ENCODE measurements at regions not wholly inside any gene's neighbourhood (a gene's known extent, or its start where the extent isn't known, plus 50 kb on each side); places are given as distances from the start of the nearest gene placed in this dataset.

GRCh38 chr3:162161595-162161994 is 665.0 kb downstream of the OTOL1 start:
- H3K4me3 ChIP-seq (replicated peaks; ENCODE audit: low read depth, low read length): no peak overlapping the region
- H3K27me3 ChIP-seq (replicated peaks; ENCODE audit: control insufficient read depth, insufficient read depth, low read length): no peaks in the 10 kb centered on the region
- DNase-seq (ENCODE audit: extremely low read depth, insufficient read length): no peak
- no peak for TF ChIP-seq CTCF (IDR thresholded peaks at IDR 0.05; ENCODE audit: insufficient read depth, low read length, poor library complexity, severe bottlenecking)
- H3K36me3 ChIP-seq (ENCODE audit: control insufficient read depth, insufficient read depth, low read length): no peaks in the 10 kb centered on the region

- no peaks in the 10 kb centered on the region for H3K27me3 ChIP-seq (replicated peaks; ENCODE audit: control insufficient read depth, insufficient read depth, low read length)
- DNase-seq (ENCODE audit: extremely low read depth, insufficient read length): no peak
- no peaks in the 10 kb centered on the region for H3K36me3 ChIP-seq (ENCODE audit: control insufficient read depth, insufficient read depth, low read length)
- no peak for TF ChIP-seq CTCF (IDR thresholded peaks at IDR 0.05; ENCODE audit: insufficient read depth, low read length, poor library complexity, severe bottlenecking)
- no peak overlapping the region for H3K4me3 ChIP-seq (replicated peaks; ENCODE audit: low read depth, low read length)
Observed at GRCh38 chr3:162165346-162165745, 668.7 kb downstream of the OTOL1 start.

GRCh38 chr3:162166543-162166942 is 669.9 kb downstream of the OTOL1 start:
- no peak overlapping the region for H3K4me3 ChIP-seq (replicated peaks; ENCODE audit: low read depth, low read length)
- H3K27me3 ChIP-seq (replicated peaks; ENCODE audit: control insufficient read depth, insufficient read depth, low read length): no peaks in the 10 kb centered on the region
- no peaks in the 10 kb centered on the region for H3K36me3 ChIP-seq (ENCODE audit: control insufficient read depth, insufficient read depth, low read length)
- TF ChIP-seq CTCF (IDR thresholded peaks at IDR 0.05; ENCODE audit: insufficient read depth, low read length, poor library complexity, severe bottlenecking): no peak
- no peak for DNase-seq (ENCODE audit: extremely low read depth, insufficient read length)

GRCh38 chr3:162168715-162169114 is 672.1 kb downstream of the OTOL1 start:
- Histone ChIP-seq H3K36me3 (ENCODE audit: control insufficient read depth, insufficient read depth, low read length) (no peaks in the 10 kb centered on the region), H3K27me3 (replicated peaks; ENCODE audit: control insufficient read depth, insufficient read depth, low read length) (no peaks in the 10 kb centered on the region), H3K4me3 (replicated peaks; ENCODE audit: low read depth, low read length) (no peak overlapping the region)
- TF ChIP-seq CTCF (IDR thresholded peaks at IDR 0.05; ENCODE audit: insufficient read depth, low read length, poor library complexity, severe bottlenecking): no peak
- DNase-seq (ENCODE audit: extremely low read depth, insufficient read length): no peak

GRCh38 chr3:162170581-162170980 is 674.0 kb downstream of the OTOL1 start:
- no peak for TF ChIP-seq CTCF (IDR thresholded peaks at IDR 0.05; ENCODE audit: insufficient read depth, low read length, poor library complexity, severe bottlenecking)
- DNase-seq (ENCODE audit: extremely low read depth, insufficient read length): no peak
- no peaks in the 10 kb centered on the region for H3K36me3 ChIP-seq (ENCODE audit: control insufficient read depth, insufficient read depth, low read length)
- no peaks in the 10 kb centered on the region for H3K27me3 ChIP-seq (replicated peaks; ENCODE audit: control insufficient read depth, insufficient read depth, low read length)
- no peak overlapping the region for H3K4me3 ChIP-seq (replicated peaks; ENCODE audit: low read depth, low read length)

DNA sequence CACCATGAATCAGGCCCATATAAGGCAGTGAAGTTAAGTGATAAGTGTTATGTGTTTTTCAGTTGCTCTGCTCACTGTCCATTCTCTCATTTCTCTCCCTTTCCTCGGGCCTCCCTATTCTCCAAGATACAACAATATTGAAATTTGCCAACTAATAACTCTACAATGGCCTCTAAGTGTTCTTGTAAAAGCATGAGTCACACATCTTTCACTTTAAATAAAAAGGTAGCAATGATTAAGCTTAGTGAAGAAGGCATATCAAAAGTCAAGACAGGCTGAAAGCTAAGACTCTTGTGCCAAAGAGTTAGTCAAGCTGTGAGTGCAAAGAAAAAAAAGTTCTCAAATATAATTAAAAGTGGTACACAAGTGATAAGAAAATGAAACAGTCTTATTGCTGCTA is 675.4 kb downstream of the OTOL1 start:
- Histone ChIP-seq H3K4me3 (replicated peaks; ENCODE audit: low read depth, low read length) (no peak overlapping the region), H3K27me3 (replicated peaks; ENCODE audit: control insufficient read depth, insufficient read depth, low read length) (no peaks in the 10 kb centered on the region), H3K36me3 (ENCODE audit: control insufficient read depth, insufficient read depth, low read length) (no peaks in the 10 kb centered on the region)
- TF ChIP-seq CTCF (IDR thresholded peaks at IDR 0.05; ENCODE audit: insufficient read depth, low read length, poor library complexity, severe bottlenecking): no peak
- no peak for DNase-seq (ENCODE audit: extremely low read depth, insufficient read length)
